ENCODE measurements at regions not wholly inside any gene's neighbourhood (a gene's known extent, or its start where the extent isn't known, plus 50 kb on each side); places are given as distances from the start of the nearest gene placed in this dataset.

GRCh38 chr3:80190051-80190450 lies 422.3 kb upstream of the ROBO1 start:
- H3K4me1 ChIP-seq (ENCODE audit: insufficient read depth, low read length, poor library complexity, severe bottlenecking) = no peaks in the 10 kb centered on the region
- no peaks in the 10 kb centered on the region for H4K20me1 ChIP-seq (ENCODE audit: insufficient read depth, low read length)
- H3K4me3 ChIP-seq (ENCODE audit: low read depth, low read length, poor library complexity, severe bottlenecking) = no peak overlapping the region
- TF ChIP-seq, protein P1, sequence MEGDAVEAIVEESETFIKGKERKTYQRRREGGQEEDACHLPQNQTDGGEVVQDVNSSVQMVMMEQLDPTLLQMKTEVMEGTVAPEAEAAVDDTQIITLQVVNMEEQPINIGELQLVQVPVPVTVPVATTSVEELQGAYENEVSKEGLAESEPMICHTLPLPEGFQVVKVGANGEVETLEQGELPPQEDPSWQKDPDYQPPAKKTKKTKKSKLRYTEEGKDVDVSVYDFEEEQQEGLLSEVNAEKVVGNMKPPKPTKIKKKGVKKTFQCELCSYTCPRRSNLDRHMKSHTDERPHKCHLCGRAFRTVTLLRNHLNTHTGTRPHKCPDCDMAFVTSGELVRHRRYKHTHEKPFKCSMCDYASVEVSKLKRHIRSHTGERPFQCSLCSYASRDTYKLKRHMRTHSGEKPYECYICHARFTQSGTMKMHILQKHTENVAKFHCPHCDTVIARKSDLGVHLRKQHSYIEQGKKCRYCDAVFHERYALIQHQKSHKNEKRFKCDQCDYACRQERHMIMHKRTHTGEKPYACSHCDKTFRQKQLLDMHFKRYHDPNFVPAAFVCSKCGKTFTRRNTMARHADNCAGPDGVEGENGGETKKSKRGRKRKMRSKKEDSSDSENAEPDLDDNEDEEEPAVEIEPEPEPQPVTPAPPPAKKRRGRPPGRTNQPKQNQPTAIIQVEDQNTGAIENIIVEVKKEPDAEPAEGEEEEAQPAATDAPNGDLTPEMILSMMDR (conservative IDR thresholded peaks at IDR 0.05; ENCODE audit: low read length) = no peak
- TF ChIP-seq EZH2phosphoT487 (IDR thresholded peaks at IDR 0.05; ENCODE audit: borderline replicate concordance, low read depth, low read length) = no peak
- no peaks in the 10 kb centered on the region for H3K79me2 ChIP-seq (ENCODE audit: insufficient read depth, low read depth, low read length)
- no peaks in the 10 kb centered on the region for H3K9me2 ChIP-seq (ENCODE audit: insufficient read depth, low read length)
- H2AFZ ChIP-seq (ENCODE audit: low read length) = no peak overlapping the region
- H3K4me2 ChIP-seq (ENCODE audit: low read length) = no peak overlapping the region
- no peak for DNase-seq (ENCODE audit: low spot score)
- no peaks in the 10 kb centered on the region for H3K9me3 ChIP-seq (ENCODE audit: low read length)
- no TSS peak for BruUV-seq (replicated peaks)
- ChIA-PET POLR2A (no interaction called here), CTCF (ENCODE audit: unreplicated experiment) (no interaction called here)
- no peaks in the 10 kb centered on the region for H3K36me3 ChIP-seq (ENCODE audit: insufficient read depth, low read length)
- H3K27ac ChIP-seq (ENCODE audit: low read depth, low read length, poor library complexity, severe bottlenecking) = no peak overlapping the region
- intact Hi-C loops (cut with micrococcal nuclease; ENCODE audit: unreplicated experiment) = no loop called here

DNA sequence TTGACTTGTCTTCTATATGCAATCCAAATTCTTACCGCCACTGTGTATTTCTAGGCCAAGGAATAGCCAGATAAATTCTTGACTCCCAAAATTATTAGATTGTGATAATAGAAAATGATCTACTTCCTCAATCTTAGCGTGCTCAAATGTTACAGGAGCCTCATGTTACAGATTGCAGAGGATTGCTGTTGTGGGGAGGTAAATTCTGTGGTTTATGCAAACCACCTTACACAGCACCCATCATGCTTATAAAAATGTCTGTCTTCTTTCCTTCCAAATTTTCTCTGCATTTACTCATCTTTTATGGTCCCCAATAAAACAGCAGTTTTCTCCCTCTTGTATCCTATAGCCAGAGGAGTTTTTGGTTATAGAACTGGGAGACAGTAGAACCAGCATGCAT lies 420.2 kb upstream of the ROBO1 start:
- DNase-seq (ENCODE audit: low spot score) = no peak
- CTCF ChIA-PET (ENCODE audit: unreplicated experiment) = no interaction called here
- no peak overlapping the region for H3K4me3 ChIP-seq (ENCODE audit: low read depth, low read length, poor library complexity, severe bottlenecking)

GRCh38 chr3:80159990-80160506 lies 392.2 kb upstream of the ROBO1 start:
- no peak for DNase-seq (ENCODE audit: low spot score)
- ChIA-PET POLR2A (interaction anchor here (1.0 kb wide), 1 partner anchor 12 kb away, joined by 3 read pairs; no protein-coding TSS in a partner anchor), CTCF (ENCODE audit: unreplicated experiment) (no interaction called here)
- H2AFZ ChIP-seq (ENCODE audit: low read length) = no peak overlapping the region
- H4K20me1 ChIP-seq (ENCODE audit: insufficient read depth, low read length) = no peaks in the 10 kb centered on the region
- TF ChIP-seq EZH2phosphoT487 (IDR thresholded peaks at IDR 0.05; ENCODE audit: borderline replicate concordance, low read depth, low read length) = no peak
- TF ChIP-seq, protein P1 (conservative IDR thresholded peaks at IDR 0.05; ENCODE audit: low read length) = no peak
- intact Hi-C loops (cut with micrococcal nuclease; ENCODE audit: unreplicated experiment) = no loop called here
- no peaks in the 10 kb centered on the region for H3K9me3 ChIP-seq (ENCODE audit: low read length)
- no peaks in the 10 kb centered on the region for H3K36me3 ChIP-seq (ENCODE audit: insufficient read depth, low read length)
- H3K27ac ChIP-seq (ENCODE audit: low read depth, low read length, poor library complexity, severe bottlenecking) = no peak overlapping the region
- no peaks in the 10 kb centered on the region for H3K79me2 ChIP-seq (ENCODE audit: insufficient read depth, low read depth, low read length)
- BruUV-seq (replicated peaks) = no TSS peak
- no peak overlapping the region for H3K4me2 ChIP-seq (ENCODE audit: low read length)
- no peak overlapping the region for H3K4me3 ChIP-seq (ENCODE audit: low read depth, low read length, poor library complexity, severe bottlenecking)
- no peaks in the 10 kb centered on the region for H3K4me1 ChIP-seq (ENCODE audit: insufficient read depth, low read length, poor library complexity, severe bottlenecking)
- H3K9me2 ChIP-seq (ENCODE audit: insufficient read depth, low read length) = no peaks in the 10 kb centered on the region

More for the DNA sequence above, 420.2 kb upstream of the ROBO1 start:
- Histone ChIP-seq H3K27ac (ENCODE audit: low read depth, low read length, poor library complexity, severe bottlenecking) (no peak overlapping the region), H3K9me3 (ENCODE audit: low read length) (no peaks in the 10 kb centered on the region), H4K20me1 (ENCODE audit: insufficient read depth, low read length) (no peaks in the 10 kb centered on the region), H3K4me1 (ENCODE audit: insufficient read depth, low read length, poor library complexity, severe bottlenecking) (no peaks in the 10 kb centered on the region), H3K4me2 (ENCODE audit: low read length) (no peak overlapping the region), H3K79me2 (ENCODE audit: insufficient read depth, low read depth, low read length) (no peaks in the 10 kb centered on the region), H2AFZ (ENCODE audit: low read length) (no peak overlapping the region), H3K9me2 (ENCODE audit: insufficient read depth, low read length) (no peaks in the 10 kb centered on the region), H3K36me3 (ENCODE audit: insufficient read depth, low read length) (no peaks in the 10 kb centered on the region)
- no TSS peak for BruUV-seq (replicated peaks)
- intact Hi-C loops (cut with micrococcal nuclease; ENCODE audit: unreplicated experiment) = no loop called here
- TF ChIP-seq, protein P1 (conservative IDR thresholded peaks at IDR 0.05; ENCODE audit: low read length) = no peak
- TF ChIP-seq EZH2phosphoT487 (IDR thresholded peaks at IDR 0.05; ENCODE audit: borderline replicate concordance, low read depth, low read length) = no peak
- POLR2A ChIA-PET = no interaction called here
